GM19463 (cell line): ENCODE measurements at regions not wholly inside any gene's neighbourhood (a gene's known extent, or its start where the extent isn't known, plus 50 kb on each side); places are given as distances from the start of the nearest gene placed in this dataset.
"Not testable (repeated sequence)": the region's sequence is repeated elsewhere in the genome, so short reads cannot be mapped to it uniquely, and the experiment has no call there.

Experiments used
- ATAC-seq: cut with Tn5 transposase; IDR thresholded peaks from one replicate; pipeline ENCODE4 v1.9.1; 2021; ENCODE audit warnings: mild to moderate bottlenecking, moderate library complexity; ENCODE audit not compliant: unreplicated experiment

GRCh38 chr5:174462129-174462528, 262.3 kb upstream of the MSX2 start:
- no peak for ATAC-seq

DNA sequence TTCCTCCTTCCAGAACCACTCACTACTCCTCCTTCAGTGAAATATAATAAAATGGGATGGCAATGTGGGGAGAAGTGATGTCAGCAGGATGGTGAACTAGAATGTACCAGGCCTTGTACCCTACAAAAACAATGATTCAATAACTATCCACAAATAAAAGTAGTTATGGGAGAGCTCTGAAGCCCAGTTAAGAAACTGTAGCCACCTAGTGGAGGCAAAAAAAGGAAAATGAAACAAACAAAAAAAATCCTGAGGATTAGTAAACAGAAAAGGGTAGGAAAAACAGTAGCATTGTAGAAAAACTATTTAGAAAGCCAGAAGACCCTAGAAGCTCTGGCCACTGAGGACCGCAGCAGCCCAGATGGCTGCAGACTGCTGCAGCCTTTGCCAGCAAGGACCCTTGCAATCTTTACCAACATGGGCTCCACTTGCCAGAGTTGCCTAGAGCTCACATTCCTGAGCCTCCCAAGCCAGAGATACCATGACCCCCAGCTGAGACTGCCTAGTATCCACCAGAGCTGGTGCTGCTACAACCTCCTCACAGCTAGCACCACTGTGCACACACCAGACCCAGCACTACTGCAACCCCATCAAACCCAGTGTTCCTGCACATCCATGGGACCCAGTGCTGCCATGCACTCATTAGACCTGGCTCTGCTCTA, 259.7 kb upstream of the MSX2 start:
- ATAC-seq = no peak

DNA sequence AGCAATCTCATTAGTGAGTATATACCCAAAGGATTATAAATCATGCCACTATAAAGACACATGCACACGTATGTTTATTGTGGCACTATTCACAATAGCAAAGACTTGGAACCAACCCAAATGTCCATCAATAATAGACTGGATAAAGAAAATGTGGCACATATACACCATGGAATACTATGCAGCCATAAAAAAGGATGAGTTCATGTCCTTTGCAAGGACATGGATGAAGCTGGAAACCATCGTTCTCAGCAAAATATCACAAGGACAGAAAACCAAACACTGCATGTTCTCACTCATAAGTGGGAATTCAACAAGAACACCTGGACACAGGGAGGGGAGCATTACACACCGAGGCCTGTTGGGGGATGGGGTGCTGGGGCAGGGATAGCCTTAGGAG, 252.9 kb upstream of the MSX2 start:
- ATAC-seq = not testable (repeated sequence)

GRCh38 chr5:174472956-174473355, 251.4 kb upstream of the MSX2 start:
- ATAC-seq = no peak

- not testable (repeated sequence) for ATAC-seq
These were observed 248.4 kb upstream of the MSX2 start for GRCh38 chr5:174476001-174476400.

GRCh38 chr5:174479325-174479724, 245.1 kb upstream of the MSX2 start:
- no peak for ATAC-seq

GRCh38 chr5:174481737-174482136, 242.6 kb upstream of the MSX2 start:
- ATAC-seq = no peak

- ATAC-seq = no peak
These were observed 241.8 kb upstream of the MSX2 start for GRCh38 chr5:174482607-174483024.

GRCh38 chr5:174483411-174483810, 241.0 kb upstream of the MSX2 start:
- no peak for ATAC-seq

DNA sequence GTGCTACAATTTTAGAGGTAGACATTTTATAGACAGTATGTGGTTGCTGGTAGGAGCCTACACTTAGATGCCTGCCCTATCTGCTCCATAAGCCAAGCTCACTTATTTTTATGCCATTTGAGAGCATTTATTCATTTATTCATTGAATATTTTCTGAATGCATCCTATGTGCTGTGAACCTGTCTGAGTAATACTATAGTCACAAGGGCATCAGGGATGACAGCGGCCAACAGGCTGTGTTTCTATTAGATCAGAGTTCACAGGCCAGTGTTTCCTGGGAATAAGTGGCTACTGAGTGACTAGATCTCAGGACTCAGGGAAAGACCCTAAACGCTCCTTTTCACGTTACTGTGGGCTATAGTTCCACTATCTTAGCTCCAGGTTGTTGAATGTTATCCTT, 235.2 kb upstream of the MSX2 start:
- ATAC-seq = no peak

GRCh38 chr5:174489920-174490597, 234.3 kb upstream of the MSX2 start:
- no peak for ATAC-seq

- ATAC-seq = no peak
These were observed 233.7 kb upstream of the MSX2 start for GRCh38 chr5:174490728-174491127.

DNA sequence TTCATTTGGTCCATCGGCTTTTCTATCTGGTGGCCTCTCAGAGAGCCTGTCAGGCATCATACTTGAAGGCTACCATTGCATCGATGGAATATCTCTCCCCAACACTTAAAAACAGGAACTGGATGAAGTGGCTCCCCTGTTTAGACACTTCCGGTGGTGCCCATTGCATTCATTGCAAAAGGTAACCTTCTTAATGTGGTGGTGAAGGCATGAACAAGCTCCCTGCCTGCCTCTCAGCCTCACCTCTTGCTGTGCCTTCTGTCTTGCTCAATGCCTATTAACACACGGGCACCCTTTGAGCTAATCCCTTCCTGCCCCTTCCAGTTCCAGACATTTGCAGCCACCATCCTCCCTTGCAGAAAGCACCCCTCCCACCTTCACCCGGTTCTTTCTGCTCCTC, 233.1 kb upstream of the MSX2 start:
- no peak for ATAC-seq

DNA sequence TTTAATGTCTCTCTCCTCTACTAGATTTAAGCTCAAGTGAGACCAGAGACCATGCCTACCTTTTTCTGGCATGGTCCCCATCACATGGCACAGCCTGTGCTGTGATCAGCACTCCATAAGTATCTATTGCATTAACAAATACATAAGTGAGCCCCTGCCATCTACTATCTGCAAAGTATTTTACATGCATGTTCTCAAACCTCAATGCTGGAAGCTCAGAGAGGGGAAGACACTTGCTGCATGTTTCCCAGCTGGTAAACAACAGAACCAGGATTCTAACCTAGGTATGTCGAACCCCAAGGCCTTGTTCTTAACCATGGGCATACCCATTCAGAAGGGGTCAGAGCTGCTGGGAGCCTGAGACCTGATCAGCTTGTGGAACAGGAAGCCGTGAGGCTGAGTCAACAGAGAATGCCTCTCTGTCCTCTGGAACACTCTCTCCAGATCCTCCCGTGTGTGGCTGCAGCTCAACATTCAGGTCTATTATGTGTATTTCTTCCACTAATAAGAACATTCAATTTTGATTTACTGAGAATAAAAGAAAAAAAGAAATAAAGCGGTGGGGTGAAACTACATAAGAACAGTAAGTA, 232.5 kb upstream of the MSX2 start:
- ATAC-seq = no peak

DNA sequence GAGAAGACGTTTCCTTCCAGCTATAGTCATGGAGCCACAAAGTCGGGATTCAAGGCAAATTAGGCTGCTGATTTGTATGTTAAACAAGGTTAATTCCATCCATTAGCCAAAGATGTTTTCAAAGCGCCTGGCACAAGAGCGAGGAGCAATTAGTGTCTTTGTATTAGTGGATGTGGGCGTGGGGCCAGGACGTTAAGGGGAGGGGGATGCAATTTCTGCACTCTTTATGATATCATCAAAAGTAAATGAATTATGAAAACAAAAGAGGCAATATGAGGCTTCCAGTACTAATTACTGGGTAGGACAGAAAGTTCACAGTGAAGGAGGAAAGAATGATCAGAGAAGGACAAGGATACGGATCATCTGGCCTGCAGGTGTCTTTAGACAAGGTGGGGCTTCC, 230.9 kb upstream of the MSX2 start:
- ATAC-seq = no peak

DNA sequence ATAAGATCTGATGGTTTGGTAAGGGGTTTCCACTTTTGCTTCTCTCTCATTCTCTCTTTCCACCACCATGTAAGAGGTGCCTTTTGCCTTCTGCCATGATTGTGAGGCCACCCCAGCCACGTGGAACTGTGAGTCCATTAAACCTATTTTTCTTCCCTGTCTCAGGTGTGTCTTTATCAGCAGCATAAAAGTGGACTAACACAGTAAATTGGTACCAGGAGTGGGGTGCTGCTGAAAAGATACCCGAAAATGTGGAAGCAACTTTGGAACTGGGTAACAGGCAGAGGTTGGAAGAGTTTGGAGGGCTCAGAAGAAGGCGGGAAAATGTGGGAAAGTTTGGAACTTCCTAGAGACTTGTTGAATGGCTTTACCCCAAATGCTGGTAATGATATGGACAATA, 226.4 kb upstream of the MSX2 start:
- not testable (repeated sequence) for ATAC-seq

GRCh38 chr5:174498575-174498974, 225.8 kb upstream of the MSX2 start:
- ATAC-seq = not testable (repeated sequence)

- no peak for ATAC-seq
These were observed 223.7 kb upstream of the MSX2 start for GRCh38 chr5:174500636-174501035.

DNA sequence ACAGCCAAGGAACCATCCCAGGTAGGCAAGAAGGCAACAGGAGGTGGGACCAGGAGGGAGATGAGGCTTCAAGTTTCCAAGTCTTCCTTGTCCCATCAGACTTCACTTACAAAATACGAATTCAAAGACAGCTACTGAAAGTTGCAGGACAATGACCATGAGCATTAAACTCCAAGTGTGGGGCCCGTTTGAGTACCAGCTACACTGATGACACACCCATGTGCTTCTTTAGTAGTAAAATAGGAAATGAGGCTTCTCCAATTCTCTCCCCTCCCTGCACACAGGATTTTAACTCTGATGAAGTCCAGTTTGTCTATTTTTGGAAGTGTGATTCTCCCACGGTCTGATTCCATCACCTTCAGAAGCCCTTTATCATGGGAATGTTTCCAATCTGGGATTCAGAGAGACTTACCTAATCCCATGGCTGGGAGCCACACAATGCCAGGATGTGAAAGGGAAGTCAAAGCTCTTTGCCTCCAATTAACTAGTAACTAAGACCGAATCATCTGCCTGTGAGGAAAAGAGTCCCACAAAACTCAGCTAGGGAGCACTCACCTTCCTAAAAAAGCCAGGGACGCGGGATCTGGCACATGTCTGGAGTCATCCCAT, 222.8 kb upstream of the MSX2 start:
- ATAC-seq = no peak

DNA sequence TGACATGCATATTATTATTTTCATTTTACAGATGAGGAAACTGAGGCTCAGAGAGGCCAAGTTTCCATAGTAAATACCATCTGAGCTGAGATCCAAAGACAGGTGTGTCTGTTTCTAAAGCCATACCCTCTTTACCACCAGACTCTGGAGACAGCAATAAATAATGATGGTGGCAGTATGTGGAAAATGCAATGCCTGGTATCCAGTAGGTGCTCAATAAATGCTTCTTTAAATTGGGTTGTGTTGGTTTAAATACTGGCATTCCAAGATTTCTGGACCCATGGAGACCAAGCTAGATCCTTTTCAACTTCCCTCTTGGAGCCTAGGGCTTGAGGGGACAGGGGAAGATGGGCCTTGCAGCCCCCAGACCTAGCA, 221.3 kb upstream of the MSX2 start:
- ATAC-seq = no peak

- ATAC-seq = no peak
These were observed 220.7 kb upstream of the MSX2 start for GRCh38 chr5:174503461-174504265.
